Activated naive CD8-positive, alpha-beta T cell treated with anti-CD3 and anti-CD28 coated beads for 36 hours (primary cell): ENCODE measurements at regions not wholly inside any gene's neighbourhood (a gene's known extent, or its start where the extent isn't known, plus 50 kb on each side); places are given as distances from the start of the nearest gene placed in this dataset.
"Not testable (repeated sequence)": the region's sequence is repeated elsewhere in the genome, so short reads cannot be mapped to it uniquely, and the experiment has no call there.

ENCODE experiments used
- DNase-seq: peaks from one replicate; pipeline ENCODE4 v3.0.0; 2021
- H3K27ac Mint-ChIP-seq: one replicate; pipeline ENCODE4 v1.8.0; 2022; ENCODE audit warnings: mild to moderate bottlenecking, moderate library complexity, mixed read lengths
- H3K27me3 Mint-ChIP-seq: one replicate; pipeline ENCODE4 v1.8.0; 2022; ENCODE audit warnings: mild to moderate bottlenecking, mixed read lengths
- H3K36me3 Mint-ChIP-seq: one replicate; pipeline ENCODE4 v1.8.0; 2021; ENCODE audit warnings: mild to moderate bottlenecking, mixed read lengths
- H3K4me1 Mint-ChIP-seq: one replicate; pipeline ENCODE4 v1.8.0; 2021; ENCODE audit warnings: mixed read lengths
- H3K4me3 Mint-ChIP-seq: one replicate; pipeline ENCODE4 v1.8.0; 2022; ENCODE audit warnings: mild to moderate bottlenecking, moderate library complexity, mixed read lengths
- H3K9me3 Mint-ChIP-seq: one replicate; pipeline ENCODE4 v1.8.0; 2022; ENCODE audit warnings: mixed read lengths

DNA sequence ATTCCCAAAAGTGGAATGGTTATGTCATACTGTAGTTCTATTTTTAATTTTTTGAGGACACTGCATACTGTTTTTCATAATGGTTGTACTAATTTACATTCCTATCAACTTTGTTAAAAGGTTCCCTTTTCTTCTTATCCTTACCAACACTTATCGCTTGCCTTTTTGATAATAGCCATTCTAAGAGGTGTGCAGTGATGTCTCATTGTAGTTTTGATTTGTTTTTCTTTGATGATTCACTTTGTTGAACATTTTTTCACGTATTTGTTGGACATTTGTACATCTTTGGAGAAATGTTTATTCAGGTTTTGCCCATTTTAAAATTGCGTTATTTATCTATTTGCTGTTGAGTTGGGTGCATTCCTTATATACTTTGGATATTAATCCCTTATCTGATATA, 188.8 kb upstream of the SPRY2 start:
- peaks cover 10% of the 10 kb centered on the region for H3K9me3 Mint-ChIP-seq
- no peak overlapping the region for H3K4me3 Mint-ChIP-seq
- H3K27me3 Mint-ChIP-seq = no peaks in the 10 kb centered on the region
- DNase-seq = no peak
- no peaks in the 10 kb centered on the region for H3K36me3 Mint-ChIP-seq
- H3K4me1 Mint-ChIP-seq = no peaks in the 10 kb centered on the region
- no peak overlapping the region for H3K27ac Mint-ChIP-seq

DNA sequence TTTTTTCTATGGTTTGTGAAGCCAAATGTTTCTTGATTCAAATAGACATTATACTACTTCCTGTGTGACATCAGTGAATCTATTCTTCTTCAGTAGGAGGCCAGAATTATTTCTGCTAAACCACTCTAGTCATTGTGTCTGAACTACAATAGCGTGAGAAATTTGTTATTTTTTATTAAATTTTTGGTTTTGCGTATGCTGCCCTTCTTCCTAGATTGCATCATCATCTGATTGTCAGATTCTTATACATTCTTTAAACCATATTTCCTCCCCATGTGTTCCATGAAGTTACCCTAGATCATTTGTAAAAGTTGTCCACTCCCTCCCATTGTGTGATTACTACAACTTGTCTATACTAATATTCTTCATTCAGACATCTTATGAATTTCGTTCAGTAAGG, 187.8 kb upstream of the SPRY2 start:
- no peaks in the 10 kb centered on the region for H3K4me1 Mint-ChIP-seq
- DNase-seq = no peak
- no peaks in the 10 kb centered on the region for H3K27me3 Mint-ChIP-seq
- H3K9me3 Mint-ChIP-seq = peaks cover 10% of the 10 kb centered on the region
- H3K36me3 Mint-ChIP-seq = no peaks in the 10 kb centered on the region
- H3K4me3 Mint-ChIP-seq = no peak overlapping the region
- H3K27ac Mint-ChIP-seq = no peak overlapping the region

DNA sequence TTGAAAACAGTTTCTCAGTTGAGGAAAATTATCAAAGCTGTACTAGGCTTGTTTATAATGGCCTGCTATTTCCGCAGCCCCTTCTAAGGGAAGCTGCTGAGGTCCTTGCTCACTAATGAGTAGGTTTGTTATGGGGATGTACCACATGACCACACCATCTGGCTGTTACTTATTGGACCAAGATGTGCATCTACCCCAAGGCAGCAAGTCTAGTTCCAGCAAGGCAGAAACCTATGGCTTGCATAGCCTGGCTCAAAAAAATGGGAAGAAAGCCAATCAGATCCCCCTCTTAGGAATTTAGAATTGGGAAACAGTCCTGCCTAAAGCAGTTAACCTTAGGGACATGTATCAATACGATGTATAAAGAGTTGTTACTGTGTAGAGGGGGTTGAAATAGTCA, 186.5 kb upstream of the SPRY2 start:
- Mint-ChIP-seq H3K36me3 (no peaks in the 10 kb centered on the region), H3K27ac (no peak overlapping the region), H3K4me1 (no peaks in the 10 kb centered on the region), H3K27me3 (no peaks in the 10 kb centered on the region), H3K4me3 (no peak overlapping the region), H3K9me3 (peaks cover 10% of the 10 kb centered on the region)
- DNase-seq = no peak

DNA sequence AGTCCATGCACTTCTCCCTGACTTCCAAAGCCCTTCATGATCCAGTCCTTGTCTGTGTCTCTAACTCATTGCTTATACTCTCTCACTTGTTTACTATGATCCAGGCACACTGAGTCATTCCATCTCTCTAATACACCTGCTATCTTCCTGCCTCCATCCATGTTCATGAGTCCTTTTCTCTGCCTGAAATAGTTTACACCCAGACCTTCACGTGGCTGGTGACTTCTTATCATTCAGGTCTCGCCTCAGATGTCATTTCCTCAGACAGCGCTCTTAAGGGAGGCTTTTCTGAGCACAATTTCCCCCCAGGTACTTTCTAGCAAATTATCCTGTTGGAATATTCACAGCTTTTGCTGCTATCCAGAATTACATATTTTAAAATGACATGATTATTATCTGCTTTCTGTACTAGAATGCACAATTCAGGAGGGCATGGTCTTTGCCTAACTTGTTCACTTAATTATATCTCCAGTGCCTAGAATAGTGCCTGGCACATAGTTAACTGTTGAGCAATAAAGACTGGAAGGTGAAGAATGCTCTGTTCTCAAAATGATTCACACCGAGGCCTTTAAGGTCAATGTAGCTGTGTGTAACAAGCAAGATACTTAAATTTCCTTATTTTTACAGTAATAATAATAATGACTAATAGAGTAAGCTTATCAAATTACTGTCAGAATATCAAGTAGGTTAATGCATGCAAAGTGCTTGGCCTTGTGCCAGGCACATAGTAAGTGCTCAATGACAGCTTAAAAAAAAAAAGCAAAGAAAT, 183.7 kb upstream of the SPRY2 start:
- Mint-ChIP-seq H3K27me3 (no peaks in the 10 kb centered on the region), H3K36me3 (no peaks in the 10 kb centered on the region), H3K27ac (no peak overlapping the region), H3K4me3 (no peak overlapping the region), H3K9me3 (peaks cover 10% of the 10 kb centered on the region), H3K4me1 (no peaks in the 10 kb centered on the region)
- DNase-seq = no peak

DNA sequence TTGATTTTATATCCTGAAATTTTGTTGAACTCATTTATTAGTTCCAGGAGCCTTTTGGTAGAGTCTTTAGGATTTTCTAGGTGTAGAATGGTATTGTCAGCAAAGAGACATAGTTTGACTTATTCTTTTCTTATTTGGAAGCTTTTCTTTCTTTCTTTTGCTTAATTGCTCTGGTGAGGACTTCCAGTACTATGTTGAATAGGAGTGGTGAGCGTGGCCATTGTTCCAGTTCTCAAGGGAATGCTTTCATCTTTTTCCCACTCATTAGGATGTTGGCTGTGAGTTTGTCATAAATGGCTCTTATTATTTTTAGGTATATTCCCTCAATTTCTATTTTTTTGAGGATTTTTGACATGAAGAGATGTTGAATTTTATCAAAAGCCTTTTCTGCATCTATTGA, 182.2 kb upstream of the SPRY2 start:
- Mint-ChIP-seq H3K4me3 (no peak overlapping the region), H3K9me3 (peaks cover 10% of the 10 kb centered on the region), H3K27me3 (no peaks in the 10 kb centered on the region), H3K36me3 (no peaks in the 10 kb centered on the region), H3K27ac (no peak overlapping the region), H3K4me1 (no peaks in the 10 kb centered on the region)
- DNase-seq = no peak

DNA sequence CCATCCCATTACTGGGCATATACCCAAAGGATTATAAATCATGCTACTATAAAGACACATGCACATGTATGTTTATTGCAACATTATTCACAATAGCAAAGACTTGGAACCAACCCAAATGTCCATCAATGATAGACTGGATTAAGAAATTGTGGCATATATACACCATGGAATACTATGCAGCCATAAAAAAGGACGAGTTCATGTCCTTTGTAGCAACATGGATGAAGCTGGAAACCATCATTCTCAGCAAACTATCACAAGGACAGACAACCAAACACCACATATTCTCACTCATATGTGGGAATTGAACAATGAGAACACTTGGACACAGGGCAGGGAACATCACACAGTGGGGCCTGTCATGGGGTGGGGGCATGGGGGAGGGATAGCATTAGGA, 181.5 kb upstream of the SPRY2 start:
- H3K9me3 Mint-ChIP-seq = peaks cover 10% of the 10 kb centered on the region
- H3K4me3 Mint-ChIP-seq, H3K27ac Mint-ChIP-seq: not testable (repeated sequence)

DNA sequence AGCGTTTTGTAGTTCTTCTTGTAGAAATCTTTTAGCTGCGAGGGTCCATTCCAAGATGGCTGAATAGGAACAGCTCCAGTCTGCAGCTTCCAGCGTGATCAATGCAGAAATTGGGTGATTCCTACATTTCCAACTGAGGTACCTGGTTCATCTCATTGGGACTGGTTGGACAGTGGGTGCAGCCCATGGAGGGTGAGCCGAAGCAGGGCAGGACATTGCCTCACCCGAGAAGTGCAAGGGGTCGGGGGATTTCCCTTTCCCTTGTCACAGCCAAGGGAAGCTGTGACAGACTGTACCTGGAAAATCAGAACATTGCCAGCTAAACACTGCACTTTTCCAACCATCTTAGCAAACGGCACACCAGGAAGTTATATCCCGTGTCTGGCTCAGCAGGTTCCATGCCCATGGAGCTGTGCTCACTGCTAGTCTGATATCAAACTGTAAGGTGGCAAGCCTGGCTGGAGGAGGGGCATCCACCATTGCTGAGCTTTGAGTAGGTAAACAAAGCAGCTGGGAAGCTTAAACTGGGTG, 176.0 kb upstream of the SPRY2 start:
- Mint-ChIP-seq H3K4me3 (no peak overlapping the region), H3K9me3 (peaks cover 8% of the 10 kb centered on the region), H3K27me3 (no peaks in the 10 kb centered on the region), H3K27ac (no peak overlapping the region), H3K36me3 (no peaks in the 10 kb centered on the region), H3K4me1 (no peaks in the 10 kb centered on the region)
- no peak for DNase-seq

More for the DNA sequence above, 181.5 kb upstream of the SPRY2 start:
- H3K27me3 Mint-ChIP-seq, H3K36me3 Mint-ChIP-seq, DNase-seq, H3K4me1 Mint-ChIP-seq: not testable (repeated sequence)

DNA sequence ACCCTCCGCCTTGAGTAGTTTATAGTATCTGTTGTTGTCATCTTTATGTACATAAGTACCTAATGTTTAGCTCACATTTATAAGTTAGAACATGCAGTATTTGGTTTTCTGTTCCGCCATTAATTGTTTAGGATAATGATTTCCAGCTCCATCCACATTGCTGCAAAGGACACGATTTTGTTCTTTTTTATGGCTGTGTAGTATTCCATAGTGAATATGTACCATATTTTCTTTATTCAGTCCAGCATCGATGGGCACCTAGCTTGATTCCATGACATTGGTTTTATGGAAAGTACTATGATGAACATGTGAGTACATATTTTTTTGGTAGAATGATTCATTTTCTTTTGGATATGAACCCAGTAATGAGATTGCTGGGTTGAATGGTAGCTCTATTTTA, 174.4 kb upstream of the SPRY2 start:
- no peak overlapping the region for H3K4me3 Mint-ChIP-seq
- no peak overlapping the region for H3K27ac Mint-ChIP-seq
- H3K4me1 Mint-ChIP-seq = no peaks in the 10 kb centered on the region
- H3K9me3 Mint-ChIP-seq = peaks cover 4% of the 10 kb centered on the region
- H3K27me3 Mint-ChIP-seq = no peaks in the 10 kb centered on the region
- no peak for DNase-seq
- H3K36me3 Mint-ChIP-seq = no peaks in the 10 kb centered on the region

DNA sequence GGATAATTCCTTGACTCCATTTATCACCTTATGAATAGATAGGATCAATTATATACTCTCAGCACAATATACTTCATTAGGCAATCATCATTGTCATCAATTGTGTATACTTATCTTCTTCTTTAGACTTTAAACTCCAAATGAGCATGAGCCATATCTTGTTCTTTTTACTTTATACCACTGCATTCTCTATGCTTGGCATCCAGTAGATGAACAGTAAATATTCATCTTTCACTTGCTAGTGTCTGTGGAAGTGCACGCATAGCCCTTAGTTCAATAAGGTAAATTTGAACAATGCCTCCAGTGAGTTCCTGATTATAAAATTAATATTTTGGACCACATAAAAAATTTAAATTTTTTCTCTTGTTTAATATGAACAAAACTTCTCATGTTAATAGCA, 172.3 kb upstream of the SPRY2 start:
- peaks cover 4% of the 10 kb centered on the region for H3K9me3 Mint-ChIP-seq
- no peaks in the 10 kb centered on the region for H3K36me3 Mint-ChIP-seq
- no peaks in the 10 kb centered on the region for H3K27me3 Mint-ChIP-seq
- DNase-seq = no peak
- no peak overlapping the region for H3K27ac Mint-ChIP-seq
- H3K4me1 Mint-ChIP-seq = no peaks in the 10 kb centered on the region
- no peak overlapping the region for H3K4me3 Mint-ChIP-seq

DNA sequence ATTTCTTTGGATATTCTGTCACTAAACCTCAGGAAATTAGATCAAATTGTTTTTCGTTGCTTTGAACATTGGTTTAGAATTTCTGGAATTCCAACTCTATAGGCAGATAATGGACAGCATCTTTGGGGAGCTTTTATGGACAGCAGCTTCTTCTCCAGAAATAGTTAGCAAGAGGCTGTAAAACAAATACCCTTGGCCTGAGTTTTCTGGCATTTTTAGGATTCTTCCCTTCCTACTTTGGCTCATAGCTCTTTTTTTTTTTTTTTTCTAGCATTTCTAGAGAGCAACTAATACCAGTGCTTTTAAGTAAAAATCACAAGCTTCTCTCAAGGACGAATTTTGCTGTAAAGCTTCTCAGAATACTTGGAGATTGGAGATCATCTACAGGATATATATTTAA, 169.8 kb upstream of the SPRY2 start:
- peaks cover 4% of the 10 kb centered on the region for H3K9me3 Mint-ChIP-seq
- H3K4me3 Mint-ChIP-seq = no peak overlapping the region
- H3K27me3 Mint-ChIP-seq = no peaks in the 10 kb centered on the region
- H3K36me3 Mint-ChIP-seq = no peaks in the 10 kb centered on the region
- H3K27ac Mint-ChIP-seq = no peak overlapping the region
- H3K4me1 Mint-ChIP-seq = no peaks in the 10 kb centered on the region
- no peak for DNase-seq

DNA sequence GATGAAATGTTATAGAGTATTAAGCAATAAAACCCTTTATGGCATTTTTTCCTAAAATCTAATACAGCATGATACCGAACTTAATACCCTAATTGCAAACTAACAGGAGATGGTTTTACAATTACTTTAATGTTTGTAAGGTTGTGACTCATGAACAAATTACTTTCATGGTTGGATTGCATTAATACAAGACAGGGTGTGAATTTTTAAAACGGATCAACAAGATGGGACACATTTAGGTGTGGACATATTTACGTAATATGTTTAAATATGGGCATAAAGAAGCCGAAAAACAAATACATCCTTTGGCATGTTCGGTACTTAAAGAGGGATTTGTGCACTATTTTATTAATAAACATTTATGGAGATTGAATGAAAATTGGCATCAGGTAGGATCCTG, 168.3 kb upstream of the SPRY2 start:
- no peak overlapping the region for H3K27ac Mint-ChIP-seq
- no peak for DNase-seq
- no peaks in the 10 kb centered on the region for H3K4me1 Mint-ChIP-seq
- no peak overlapping the region for H3K4me3 Mint-ChIP-seq
- H3K9me3 Mint-ChIP-seq = peaks cover 5% of the 10 kb centered on the region
- no peaks in the 10 kb centered on the region for H3K27me3 Mint-ChIP-seq
- H3K36me3 Mint-ChIP-seq = no peaks in the 10 kb centered on the region

DNA sequence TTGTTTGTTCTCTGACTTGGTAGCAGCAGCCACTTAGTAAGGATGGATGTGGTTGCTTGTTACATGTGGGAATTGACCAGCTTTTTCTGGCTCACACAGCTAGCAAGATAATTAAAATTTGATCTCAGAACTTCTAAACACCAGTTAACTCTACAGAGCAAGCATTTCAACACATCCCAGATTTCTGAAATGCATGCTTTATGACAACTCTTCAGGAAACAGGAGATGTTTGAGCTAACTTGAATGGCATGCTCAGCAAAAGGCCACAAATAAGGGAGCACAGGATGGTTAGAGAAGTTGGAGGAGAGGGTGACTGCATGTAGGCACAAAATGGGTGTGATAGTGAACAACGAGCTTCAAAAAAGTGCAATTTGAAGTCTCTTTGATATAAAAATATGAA, 167.1 kb upstream of the SPRY2 start:
- H3K4me1 Mint-ChIP-seq = no peaks in the 10 kb centered on the region
- H3K27me3 Mint-ChIP-seq = no peaks in the 10 kb centered on the region
- no peak for DNase-seq
- no peak overlapping the region for H3K4me3 Mint-ChIP-seq
- H3K27ac Mint-ChIP-seq = no peak overlapping the region
- H3K9me3 Mint-ChIP-seq = peaks cover 5% of the 10 kb centered on the region
- no peaks in the 10 kb centered on the region for H3K36me3 Mint-ChIP-seq

DNA sequence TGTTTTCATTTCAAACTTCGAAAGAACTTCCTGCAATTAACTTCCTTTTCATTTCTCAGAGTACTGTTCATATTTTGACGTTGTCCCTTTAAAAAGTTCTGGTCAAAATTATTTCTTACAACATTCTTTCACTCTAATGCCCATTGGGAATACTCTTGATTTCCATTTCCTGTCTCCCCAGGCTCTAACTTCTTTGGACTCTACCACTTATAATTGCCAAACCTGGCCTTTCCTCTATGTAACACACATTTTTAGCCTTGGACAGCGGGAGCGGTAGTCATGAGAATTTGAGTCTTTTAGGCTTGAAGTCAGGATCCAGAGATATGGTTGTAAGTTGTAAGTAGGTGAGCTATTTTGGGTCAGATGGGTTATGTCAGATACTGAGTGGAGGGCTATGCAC, 163.5 kb upstream of the SPRY2 start:
- Mint-ChIP-seq H3K36me3 (no peaks in the 10 kb centered on the region), H3K27ac (no peak overlapping the region), H3K4me3 (no peak overlapping the region), H3K4me1 (no peaks in the 10 kb centered on the region), H3K9me3 (peaks cover 5% of the 10 kb centered on the region), H3K27me3 (no peaks in the 10 kb centered on the region)
- DNase-seq = no peak

DNA sequence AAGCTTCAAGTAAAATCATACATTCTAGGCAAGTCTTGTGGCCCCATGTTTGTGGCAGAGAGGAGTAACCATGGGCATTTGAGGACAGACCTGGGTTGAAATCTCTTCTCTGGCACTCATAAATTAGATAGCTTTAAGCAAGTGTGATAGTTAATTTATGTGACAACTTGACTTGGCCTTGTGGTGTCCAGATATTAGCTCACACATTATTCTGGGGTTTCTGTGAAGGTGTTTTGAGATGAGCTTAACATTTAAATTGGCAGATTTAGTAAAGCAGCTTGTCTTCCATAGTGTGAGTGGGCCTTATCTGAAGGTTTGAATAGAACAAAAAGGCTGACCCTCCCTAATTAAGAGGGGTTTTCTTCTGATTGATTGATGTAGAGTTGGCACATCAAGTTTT, 161.4 kb upstream of the SPRY2 start:
- no peaks in the 10 kb centered on the region for H3K4me1 Mint-ChIP-seq
- no peak for DNase-seq

DNA sequence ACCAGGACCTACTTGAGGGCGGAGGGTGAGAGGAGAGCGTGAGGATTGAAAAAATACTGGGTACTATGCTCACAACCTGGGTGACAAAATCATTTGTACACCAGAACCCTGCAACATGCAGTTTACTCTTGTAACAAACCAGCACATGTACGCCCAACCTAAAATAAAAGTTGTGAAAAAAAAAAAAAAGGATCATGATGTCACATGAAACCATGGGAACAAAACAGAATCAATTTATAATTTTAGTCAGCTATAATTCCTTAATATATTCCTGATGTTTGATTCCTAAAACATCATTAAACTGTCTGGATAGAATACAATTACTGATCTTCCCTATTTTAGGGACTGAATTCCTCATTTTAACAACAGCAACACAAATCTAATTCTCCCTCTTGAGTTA, 160.6 kb upstream of the SPRY2 start:
- no peaks in the 10 kb centered on the region for H3K27me3 Mint-ChIP-seq
- H3K9me3 Mint-ChIP-seq = peaks cover 5% of the 10 kb centered on the region
- no peak overlapping the region for H3K27ac Mint-ChIP-seq
- no peaks in the 10 kb centered on the region for H3K4me1 Mint-ChIP-seq
- no peaks in the 10 kb centered on the region for H3K36me3 Mint-ChIP-seq
- no peak for DNase-seq
- H3K4me3 Mint-ChIP-seq = no peak overlapping the region

More for the DNA sequence above, 161.4 kb upstream of the SPRY2 start:
- H3K36me3 Mint-ChIP-seq = no peaks in the 10 kb centered on the region
- no peak overlapping the region for H3K4me3 Mint-ChIP-seq
- no peaks in the 10 kb centered on the region for H3K27me3 Mint-ChIP-seq
- H3K27ac Mint-ChIP-seq = no peak overlapping the region
- H3K9me3 Mint-ChIP-seq = peaks cover 5% of the 10 kb centered on the region

DNA sequence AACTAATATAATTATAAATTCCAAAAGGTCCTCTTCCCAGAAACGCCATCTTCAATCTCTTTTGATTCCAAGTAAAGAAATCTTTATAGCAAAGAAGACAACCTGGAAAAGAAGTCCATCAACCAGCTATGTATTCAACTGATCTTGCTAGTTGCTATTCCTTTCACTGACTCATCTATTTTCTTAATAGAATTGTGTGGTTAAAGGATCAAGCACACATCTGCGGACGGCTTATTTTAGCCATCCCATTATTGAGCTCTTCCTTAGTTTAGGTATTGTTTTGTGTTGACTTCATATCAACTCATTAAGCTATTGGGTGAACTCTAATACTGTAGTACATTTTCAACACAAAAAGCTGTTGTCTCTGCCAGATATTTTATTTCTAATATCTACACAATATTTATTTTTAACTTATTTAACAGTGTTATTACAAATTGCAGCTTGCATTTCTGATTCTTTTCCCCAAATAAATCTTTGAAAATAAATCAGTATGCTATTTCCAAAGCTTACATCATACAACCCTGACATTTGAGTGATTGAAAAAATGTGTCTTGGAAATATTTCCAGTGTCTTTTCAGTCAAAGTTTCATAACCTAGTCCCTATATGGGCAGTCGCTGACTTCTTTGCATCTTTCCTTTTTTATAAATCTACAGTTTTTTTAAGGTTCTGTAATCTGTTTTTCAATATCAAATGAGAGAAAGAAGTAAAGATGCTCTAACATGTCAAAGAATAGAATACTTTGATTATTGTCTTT, 158.8 kb upstream of the SPRY2 start:
- Mint-ChIP-seq H3K36me3 (no peaks in the 10 kb centered on the region), H3K9me3 (no peaks in the 10 kb centered on the region), H3K4me1 (no peaks in the 10 kb centered on the region), H3K27ac (no peak overlapping the region), H3K27me3 (no peaks in the 10 kb centered on the region), H3K4me3 (no peak overlapping the region)
- DNase-seq = no peak
